Gastroesophageal sphincter (tissue), 4 donors: ENCODE measurements at regions not wholly inside any gene's neighbourhood (a gene's known extent, or its start where the extent isn't known, plus 50 kb on each side); places are given as distances from the start of the nearest gene placed in this dataset.

Experiments used
- ATAC-seq: fragments of 150-250 bp; one replicate; pipeline ENCODE4 v1.9.1; 2016; ENCODE audit warnings: mild to moderate bottlenecking, moderate library complexity
- H3K27ac ChIP-seq, 4 donors: fragments of 200-600 bp; sonication (generic) in 3 of 4; 1 replicate in 3 of 4; 2 replicates in 1 of 4; pipeline ENCODE4 v1.5.1; 2016 to 2019
- H3K27me3 ChIP-seq: fragments of 200-600 bp; sonication (generic); one replicate; pipeline ENCODE4 v1.5.1; 2019
- H3K36me3 ChIP-seq, 2 donors: fragments of 200-600 bp; sonication (generic); one replicate each; pipeline ENCODE4 v1.5.1; 2019; ENCODE audit warnings: control low read depth in 1 of 2
- H3K4me1 ChIP-seq, 3 donors: fragments of 200-600 bp; sonication (generic); 1 replicate in 2 of 3; 2 replicates in 1 of 3; pipeline ENCODE4 v1.5.1; 2016 to 2019; ENCODE audit warnings: control low read depth in 2 of 3
- H3K4me3 ChIP-seq, 2 donors: fragments of 200-600 bp; sonication (generic); one replicate each; pipeline ENCODE4 v1.5.1; 2019; ENCODE audit warnings: mild to moderate bottlenecking in 1 of 2, moderate library complexity in 1 of 2
- H3K9me3 ChIP-seq, 3 donors: fragments of 200-600 bp; sonication (generic); one replicate each; pipeline ENCODE4 v1.5.1; 2017 to 2019; ENCODE audit warnings: control low read depth in 2 of 3
- CTCF ChIP-seq, 4 experiments: fragments of 200-600 bp in 2 of 4; fragments of 450-650 bp in 2 of 4; sonication (generic) in 1 of 4; IDR thresholded peaks; one replicate each; pipeline ENCODE4 v1.5.1; 2017 to 2019; ENCODE audit warnings: antibody characterized with exemption in 4 of 4, mild to moderate bottlenecking in 2 of 4, moderate library complexity in 2 of 4
- EP300 ChIP-seq: sonication (generic); formaldehyde crosslinking; IDR thresholded peaks from one replicate; pipeline ENCODE4 v1.6.1; 2017; ENCODE audit warnings: antibody characterized with exemption, mild to moderate bottlenecking
- POLR2A ChIP-seq, 2 donors: fragments of 450-650 bp; IDR thresholded peaks; one replicate each; pipeline ENCODE4 v1.6.1; 2017; ENCODE audit warnings: antibody characterized with exemption in 2 of 2, mild to moderate bottlenecking in 2 of 2, moderate library complexity in 1 of 2
- POLR2AphosphoS5 ChIP-seq: sonication (generic); formaldehyde crosslinking; IDR thresholded peaks from one replicate; pipeline ENCODE4 v1.6.1; 2017; ENCODE audit warnings: antibody characterized with exemption
- WGBS, 2 donors: methylation state at CpG; one replicate each; pipeline ENCODE4 v1.1.5; 2018; ENCODE audit warnings: low coverage in 1 of 2; 5-methylcytosine and 5-hydroxymethylcytosine counted together

GRCh38 chr9:36755019-36755418 lies 182.3 kb downstream of the MELK start:
- Histone ChIP-seq H3K27ac (no peak overlapping the region), H3K4me3 (no peak overlapping the region), H3K4me1 (no peaks in the 10 kb centered on the region), H3K27me3 (peaks cover 83% of the 10 kb centered on the region), H3K9me3 (no peaks in the 10 kb centered on the region), H3K36me3 (no peaks in the 10 kb centered on the region)
- TF ChIP-seq CTCF (IDR thresholded peaks at IDR 0.05), result no peak
- WGBS, 2 donors, result 60 to 92% methylated on average over 1 of the region's 2 CpGs
- ATAC-seq, result no peak

- Histone ChIP-seq H3K36me3 (no peaks in the 10 kb centered on the region), H3K4me1 (no peaks in the 10 kb centered on the region), H3K27me3 (peaks cover 99% of the 10 kb centered on the region), H3K27ac (no peak overlapping the region), H3K4me3 (no peak overlapping the region), H3K9me3 (no peaks in the 10 kb centered on the region)
- TF ChIP-seq EP300 (no peak), POLR2A (IDR thresholded peaks at IDR 0.05) (no peak), CTCF (IDR thresholded peaks at IDR 0.05) (no peak), POLR2AphosphoS5 (no peak)
- ATAC-seq, result no peak
- 29 to 51% methylated on average over 3 to 4 of the region's 4 CpGs for WGBS, 2 donors
Observed at GRCh38 chr9:36759141-36759540, 186.4 kb downstream of the MELK start.

GRCh38 chr9:36759976-36760375 lies 187.3 kb downstream of the MELK start:
- no peak for TF ChIP-seq CTCF (IDR thresholded peaks at IDR 0.05)
- TF ChIP-seq EP300, result no peak
- Histone ChIP-seq H3K4me3 (no peak overlapping the region), H3K36me3 (no peaks in the 10 kb centered on the region), H3K27me3 (peaks cover 99% of the 10 kb centered on the region), H3K4me1 (peaks cover 0 to 3% (median 0%) of the 10 kb centered on the region in 3 donors), H3K27ac (no peak overlapping the region), H3K9me3 (no peaks in the 10 kb centered on the region)
- no peak for ATAC-seq
- WGBS, 2 donors, result 59 to 70% methylated on average over 2 to 3 of the region's 4 CpGs

- Histone ChIP-seq H3K4me3 (no peak overlapping the region), H3K27ac (no peak overlapping the region), H3K9me3 (no peaks in the 10 kb centered on the region), H3K4me1 (peaks cover 0 to 12% (median 0%) of the 10 kb centered on the region in 3 donors), H3K27me3 (peaks cover 99% of the 10 kb centered on the region), H3K36me3 (no peaks in the 10 kb centered on the region)
- ATAC-seq, result no peak
- WGBS, 2 donors, result 69 to 75% methylated on average over 4 to 11 of the region's 14 CpGs
- TF ChIP-seq POLR2A (IDR thresholded peaks at IDR 0.05), result no peak
- TF ChIP-seq EP300, result no peak
- no peak for TF ChIP-seq POLR2AphosphoS5
- no peak for TF ChIP-seq CTCF (IDR thresholded peaks at IDR 0.05)
Observed at GRCh38 chr9:36760667-36761420, 188.1 kb downstream of the MELK start.

GRCh38 chr9:36762958-36763357 lies 190.3 kb downstream of the MELK start:
- H3K9me3 ChIP-seq, result no peaks in the 10 kb centered on the region
- ATAC-seq, result no peak
- H3K27ac ChIP-seq, result no peak overlapping the region
- H3K4me1 ChIP-seq, result peaks cover 0 to 16% (median 0%) of the 10 kb centered on the region in 3 donors
- TF ChIP-seq POLR2A (IDR thresholded peaks at IDR 0.05) (no peak), POLR2AphosphoS5 (no peak), EP300 (no peak), CTCF (IDR thresholded peaks at IDR 0.05) (no peak)
- H3K4me3 ChIP-seq, result no peak overlapping the region
- WGBS, 2 donors, result no CpG with 5 or more reads among the region's 10 CpGs
- peaks cover 97% of the 10 kb centered on the region for H3K27me3 ChIP-seq
- H3K36me3 ChIP-seq, result no peaks in the 10 kb centered on the region
